ENCODE measurements at regions not wholly inside any gene's neighbourhood (a gene's known extent, or its start where the extent isn't known, plus 50 kb on each side); places are given as distances from the start of the nearest gene placed in this dataset.

GRCh38 chr5:163595932-163596607 is 90.7 kb downstream of the MAT2B start:
- Histone ChIP-seq H3K36me3 (ENCODE audit: insufficient read depth, low read length) (no peaks in the 10 kb centered on the region), H3K4me3 (ENCODE audit: low read depth, low read length, poor library complexity, severe bottlenecking) (no peak overlapping the region), H2AFZ (ENCODE audit: low read length) (no peak overlapping the region), H3K79me2 (ENCODE audit: insufficient read depth, low read length) (no peaks in the 10 kb centered on the region), H3K9me3 (ENCODE audit: low read length) (no peaks in the 10 kb centered on the region), H4K20me1 (ENCODE audit: insufficient read depth, low read length) (no peaks in the 10 kb centered on the region), H3F3A (ENCODE audit: insufficient read depth, low read length) (no peaks in the 10 kb centered on the region), H3K4me1 (ENCODE audit: insufficient read depth, low read length, severe bottlenecking) (no peaks in the 10 kb centered on the region), H3K4me2 (ENCODE audit: low read length) (no peak overlapping the region), H3K9me2 (ENCODE audit: low read depth, low read length) (no peaks in the 10 kb centered on the region), H3K9ac (ENCODE audit: low read length) (no peak overlapping the region), H3K27ac (ENCODE audit: low read depth, low read length, poor library complexity, severe bottlenecking) (no peak overlapping the region), H3K27me3 (ENCODE audit: insufficient read depth, low read length) (no peaks in the 10 kb centered on the region)
- TF ChIP-seq CTCF (IDR thresholded peaks at IDR 0.05; ENCODE audit: low read length), result no peak
- TF ChIP-seq EZH2 (IDR thresholded peaks at IDR 0.05; ENCODE audit: borderline replicate concordance, low read length), result no peak

- H3K36me3 ChIP-seq (ENCODE audit: insufficient read depth, low read length), result no peaks in the 10 kb centered on the region
- no peak overlapping the region for H3K4me2 ChIP-seq (ENCODE audit: low read length)
- TF ChIP-seq CTCF (IDR thresholded peaks at IDR 0.05; ENCODE audit: low read length) (no peak), EZH2 (IDR thresholded peaks at IDR 0.05; ENCODE audit: borderline replicate concordance, low read length) (no peak)
- H3K4me3 ChIP-seq (ENCODE audit: low read depth, low read length, poor library complexity, severe bottlenecking), result no peak overlapping the region
- H3K9ac ChIP-seq (ENCODE audit: low read length), result no peak overlapping the region
- no peaks in the 10 kb centered on the region for H3K4me1 ChIP-seq (ENCODE audit: insufficient read depth, low read length, severe bottlenecking)
- H2AFZ ChIP-seq (ENCODE audit: low read length), result no peak overlapping the region
- no peaks in the 10 kb centered on the region for H4K20me1 ChIP-seq (ENCODE audit: insufficient read depth, low read length)
- H3K79me2 ChIP-seq (ENCODE audit: insufficient read depth, low read length), result no peaks in the 10 kb centered on the region
- H3K27ac ChIP-seq (ENCODE audit: low read depth, low read length, poor library complexity, severe bottlenecking), result no peak overlapping the region
- no peaks in the 10 kb centered on the region for H3K27me3 ChIP-seq (ENCODE audit: insufficient read depth, low read length)
- H3K9me2 ChIP-seq (ENCODE audit: low read depth, low read length), result no peaks in the 10 kb centered on the region
- H3K9me3 ChIP-seq (ENCODE audit: low read length), result no peaks in the 10 kb centered on the region
- H3F3A ChIP-seq (ENCODE audit: insufficient read depth, low read length), result no peaks in the 10 kb centered on the region
Measured at GRCh38 chr5:163596608-163597315, 91.3 kb downstream of the MAT2B start.

GRCh38 chr5:163604013-163604412 is 98.6 kb downstream of the MAT2B start:
- Histone ChIP-seq H3K4me3 (ENCODE audit: low read depth, low read length, poor library complexity, severe bottlenecking) (no peak overlapping the region), H3F3A (ENCODE audit: insufficient read depth, low read length) (no peaks in the 10 kb centered on the region), H3K9me3 (ENCODE audit: low read length) (no peaks in the 10 kb centered on the region), H3K27ac (ENCODE audit: low read depth, low read length, poor library complexity, severe bottlenecking) (no peak overlapping the region), H3K4me2 (ENCODE audit: low read length) (no peak overlapping the region), H3K79me2 (ENCODE audit: insufficient read depth, low read length) (no peaks in the 10 kb centered on the region), H3K4me1 (ENCODE audit: insufficient read depth, low read length, severe bottlenecking) (no peaks in the 10 kb centered on the region), H3K9ac (ENCODE audit: low read length) (no peak overlapping the region), H3K27me3 (ENCODE audit: insufficient read depth, low read length) (no peaks in the 10 kb centered on the region), H2AFZ (ENCODE audit: low read length) (no peak overlapping the region), H3K36me3 (ENCODE audit: insufficient read depth, low read length) (no peaks in the 10 kb centered on the region), H4K20me1 (ENCODE audit: insufficient read depth, low read length) (no peaks in the 10 kb centered on the region), H3K9me2 (ENCODE audit: low read depth, low read length) (no peaks in the 10 kb centered on the region)
- TF ChIP-seq EZH2 (IDR thresholded peaks at IDR 0.05; ENCODE audit: borderline replicate concordance, low read length) (no peak), CTCF (IDR thresholded peaks at IDR 0.05; ENCODE audit: low read length) (no peak)
